ENCODE measurements at regions not wholly inside any gene's neighbourhood (a gene's known extent, or its start where the extent isn't known, plus 50 kb on each side); places are given as distances from the start of the nearest gene placed in this dataset.

DNA sequence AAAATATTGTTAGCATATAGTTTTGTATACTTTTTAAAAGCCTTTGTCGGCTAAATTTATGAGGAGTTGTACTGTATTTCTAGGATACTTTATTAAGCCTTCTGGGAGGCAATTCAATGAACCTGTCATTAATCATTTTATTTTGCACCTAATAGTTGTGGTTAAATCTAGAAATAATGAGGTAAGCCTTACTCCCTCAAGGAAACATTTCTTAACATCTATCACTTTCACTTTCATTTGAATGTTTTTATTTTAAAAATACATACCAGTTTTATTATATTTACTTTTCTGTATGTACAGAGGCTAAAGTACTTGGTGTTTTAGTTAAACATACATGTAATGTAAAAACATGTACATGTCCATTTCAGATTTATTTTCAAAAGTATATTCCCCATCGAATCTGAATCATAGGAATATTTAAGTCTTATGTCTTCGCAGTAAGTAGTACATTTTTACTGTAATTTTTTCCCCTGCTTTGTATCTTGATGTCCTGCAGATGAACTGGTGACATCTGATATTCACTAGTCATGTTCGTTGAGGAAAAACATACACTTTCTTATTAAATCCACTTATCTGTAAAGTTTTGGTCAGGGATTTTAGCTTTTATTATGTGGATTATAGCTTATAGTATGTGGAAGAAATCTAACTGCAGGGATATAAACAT, 82.8 kb downstream of the DISP1 start:
- H3K27ac ChIP-seq (ENCODE audit: low read depth, low read length), result no peak overlapping the region
- H3K27me3 Mint-ChIP-seq (ENCODE audit: low read depth, unreplicated experiment), result no peaks in the 10 kb centered on the region
- no peak for TF ChIP-seq EZH2 (IDR thresholded peaks at IDR 0.05; ENCODE audit: insufficient read depth, low read length)
- TF ChIP-seq, protein P1, sequence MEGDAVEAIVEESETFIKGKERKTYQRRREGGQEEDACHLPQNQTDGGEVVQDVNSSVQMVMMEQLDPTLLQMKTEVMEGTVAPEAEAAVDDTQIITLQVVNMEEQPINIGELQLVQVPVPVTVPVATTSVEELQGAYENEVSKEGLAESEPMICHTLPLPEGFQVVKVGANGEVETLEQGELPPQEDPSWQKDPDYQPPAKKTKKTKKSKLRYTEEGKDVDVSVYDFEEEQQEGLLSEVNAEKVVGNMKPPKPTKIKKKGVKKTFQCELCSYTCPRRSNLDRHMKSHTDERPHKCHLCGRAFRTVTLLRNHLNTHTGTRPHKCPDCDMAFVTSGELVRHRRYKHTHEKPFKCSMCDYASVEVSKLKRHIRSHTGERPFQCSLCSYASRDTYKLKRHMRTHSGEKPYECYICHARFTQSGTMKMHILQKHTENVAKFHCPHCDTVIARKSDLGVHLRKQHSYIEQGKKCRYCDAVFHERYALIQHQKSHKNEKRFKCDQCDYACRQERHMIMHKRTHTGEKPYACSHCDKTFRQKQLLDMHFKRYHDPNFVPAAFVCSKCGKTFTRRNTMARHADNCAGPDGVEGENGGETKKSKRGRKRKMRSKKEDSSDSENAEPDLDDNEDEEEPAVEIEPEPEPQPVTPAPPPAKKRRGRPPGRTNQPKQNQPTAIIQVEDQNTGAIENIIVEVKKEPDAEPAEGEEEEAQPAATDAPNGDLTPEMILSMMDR (IDR thresholded peaks at IDR 0.05; ENCODE audit: insufficient read depth, low read depth, low read length), result no peak
- no peak overlapping the region for H3K4me3 Mint-ChIP-seq (ENCODE audit: unreplicated experiment)
- H3K9me3 Mint-ChIP-seq (ENCODE audit: unreplicated experiment), result no peaks in the 10 kb centered on the region
- no peaks in the 10 kb centered on the region for H4K20me1 ChIP-seq (ENCODE audit: insufficient read depth, low read length)
- no peaks in the 10 kb centered on the region for H3K4me1 ChIP-seq (ENCODE audit: insufficient read depth, low read length)
- FAIRE-seq (no peak), DNase-seq (ENCODE audit: low read depth) (peak; percentile 46)
- peaks cover 8% of the 10 kb centered on the region for H3K4me1 Mint-ChIP-seq (ENCODE audit: low read depth, unreplicated experiment)
- no peaks in the 10 kb centered on the region for H3K79me2 ChIP-seq (ENCODE audit: insufficient read depth, low read length)
- no peaks in the 10 kb centered on the region for H3K27me3 ChIP-seq (ENCODE audit: insufficient read depth, low read length)
- H3K36me3 ChIP-seq (ENCODE audit: insufficient read depth, low read length), result no peaks in the 10 kb centered on the region
- no peak overlapping the region for H3K27ac Mint-ChIP-seq (ENCODE audit: unreplicated experiment)
- H2AFZ ChIP-seq (ENCODE audit: low read depth, low read length), result no peak overlapping the region
- H3K36me3 Mint-ChIP-seq (ENCODE audit: low read depth, unreplicated experiment), result peaks cover 3% of the 10 kb centered on the region
- no peak overlapping the region for H3K4me3 ChIP-seq (ENCODE audit: insufficient read depth, low read depth, low read length)
- H3K4me2 ChIP-seq (ENCODE audit: low read length), result peak overlapping the region; percentile 42
- H3K9me3 ChIP-seq (ENCODE audit: insufficient read depth, low read depth, low read length), result no peaks in the 10 kb centered on the region
- peak overlapping the region; percentile 11 for H3K9ac ChIP-seq (ENCODE audit: low read length)

DNA sequence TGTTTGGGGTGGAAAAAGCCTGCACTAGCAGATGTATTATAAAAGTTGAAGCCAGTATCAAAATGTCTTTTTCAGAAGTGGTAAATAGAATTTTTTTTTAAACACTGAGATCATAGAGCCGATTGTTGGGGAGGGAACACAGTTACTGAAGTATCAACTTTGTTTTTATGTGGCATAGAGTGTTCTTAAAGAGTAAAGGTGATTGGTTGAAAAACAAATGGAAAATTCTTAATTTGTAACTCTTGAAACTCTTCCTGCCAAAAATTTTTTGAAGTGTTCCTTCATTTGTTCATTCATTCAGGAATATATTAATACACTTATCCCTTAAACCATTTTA, 83.3 kb downstream of the DISP1 start:
- no peak overlapping the region for H3K27ac ChIP-seq (ENCODE audit: low read depth, low read length)
- no peaks in the 10 kb centered on the region for H3K9me3 Mint-ChIP-seq (ENCODE audit: unreplicated experiment)
- FAIRE-seq, result no peak
- no peak overlapping the region for H3K27ac Mint-ChIP-seq (ENCODE audit: unreplicated experiment)
- TF ChIP-seq, protein P1 (IDR thresholded peaks at IDR 0.05; ENCODE audit: insufficient read depth, low read depth, low read length), result no peak
- TF ChIP-seq EZH2 (IDR thresholded peaks at IDR 0.05; ENCODE audit: insufficient read depth, low read length), result no peak
- H3K9ac ChIP-seq (ENCODE audit: low read length), result no peak overlapping the region
- H3K4me3 Mint-ChIP-seq (ENCODE audit: unreplicated experiment), result no peak overlapping the region
- no peak overlapping the region for H3K4me3 ChIP-seq (ENCODE audit: insufficient read depth, low read depth, low read length)
- H3K27me3 Mint-ChIP-seq (ENCODE audit: low read depth, unreplicated experiment), result no peaks in the 10 kb centered on the region
- H4K20me1 ChIP-seq (ENCODE audit: insufficient read depth, low read length), result no peaks in the 10 kb centered on the region
- peaks cover 8% of the 10 kb centered on the region for H3K4me1 Mint-ChIP-seq (ENCODE audit: low read depth, unreplicated experiment)
- peaks cover 3% of the 10 kb centered on the region for H3K36me3 Mint-ChIP-seq (ENCODE audit: low read depth, unreplicated experiment)
- no peaks in the 10 kb centered on the region for H3K36me3 ChIP-seq (ENCODE audit: insufficient read depth, low read length)
- no peaks in the 10 kb centered on the region for H3K79me2 ChIP-seq (ENCODE audit: insufficient read depth, low read length)
- H3K4me1 ChIP-seq (ENCODE audit: insufficient read depth, low read length), result no peaks in the 10 kb centered on the region
- H2AFZ ChIP-seq (ENCODE audit: low read depth, low read length), result no peak overlapping the region
- H3K4me2 ChIP-seq (ENCODE audit: low read length), result peak overlapping the region; percentile 42
- H3K9me3 ChIP-seq (ENCODE audit: insufficient read depth, low read depth, low read length), result no peaks in the 10 kb centered on the region
- H3K27me3 ChIP-seq (ENCODE audit: insufficient read depth, low read length), result no peaks in the 10 kb centered on the region
- DNase-seq (ENCODE audit: low read depth), result no peak

DNA sequence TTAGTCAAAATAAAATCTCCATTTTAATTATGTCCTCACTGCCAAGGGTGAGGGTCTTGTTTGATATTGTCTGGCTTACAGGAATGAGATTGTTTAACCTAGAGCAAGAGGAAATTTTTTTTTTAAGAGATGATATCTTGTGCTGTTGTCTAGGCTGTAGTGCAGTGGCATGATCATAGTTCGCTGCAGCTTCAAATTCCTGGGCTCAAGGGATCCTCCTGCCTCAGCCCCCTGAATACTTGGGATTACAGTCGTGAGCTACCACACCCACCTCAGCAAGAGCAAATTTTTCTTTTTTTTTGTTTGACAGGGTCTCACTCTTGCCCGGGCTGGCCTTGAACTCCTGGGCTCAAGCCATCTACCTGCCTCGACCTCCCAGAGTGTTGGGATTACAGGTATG, 84.6 kb downstream of the DISP1 start:
- Histone ChIP-seq H3K4me1 (ENCODE audit: insufficient read depth, low read length) (no peaks in the 10 kb centered on the region), H3K36me3 (ENCODE audit: insufficient read depth, low read length) (no peaks in the 10 kb centered on the region), H3K27me3 (ENCODE audit: insufficient read depth, low read length) (no peaks in the 10 kb centered on the region), H3K9me3 (ENCODE audit: insufficient read depth, low read depth, low read length) (no peaks in the 10 kb centered on the region), H3K9ac (ENCODE audit: low read length) (no peak overlapping the region), H2AFZ (ENCODE audit: low read depth, low read length) (no peak overlapping the region), H3K4me3 (ENCODE audit: insufficient read depth, low read depth, low read length) (no peak overlapping the region), H3K79me2 (ENCODE audit: insufficient read depth, low read length) (no peaks in the 10 kb centered on the region), H4K20me1 (ENCODE audit: insufficient read depth, low read length) (no peaks in the 10 kb centered on the region), H3K4me2 (ENCODE audit: low read length) (no peak overlapping the region), H3K27ac (ENCODE audit: low read depth, low read length) (no peak overlapping the region)
- Mint-ChIP-seq H3K9me3 (ENCODE audit: unreplicated experiment) (no peaks in the 10 kb centered on the region), H3K4me1 (ENCODE audit: low read depth, unreplicated experiment) (peaks cover 8% of the 10 kb centered on the region), H3K4me3 (ENCODE audit: unreplicated experiment) (no peak overlapping the region), H3K27ac (ENCODE audit: unreplicated experiment) (no peak overlapping the region), H3K36me3 (ENCODE audit: low read depth, unreplicated experiment) (no peaks in the 10 kb centered on the region), H3K27me3 (ENCODE audit: low read depth, unreplicated experiment) (no peaks in the 10 kb centered on the region)
- TF ChIP-seq, protein P1 (IDR thresholded peaks at IDR 0.05; ENCODE audit: insufficient read depth, low read depth, low read length), result no peak
- no peak for TF ChIP-seq EZH2 (IDR thresholded peaks at IDR 0.05; ENCODE audit: insufficient read depth, low read length)
- FAIRE-seq, result no peak
- DNase-seq (ENCODE audit: low read depth), result no peak
